ENCODE measurements at regions not wholly inside any gene's neighbourhood (a gene's known extent, or its start where the extent isn't known, plus 50 kb on each side); places are given as distances from the start of the nearest gene placed in this dataset.

DNA sequence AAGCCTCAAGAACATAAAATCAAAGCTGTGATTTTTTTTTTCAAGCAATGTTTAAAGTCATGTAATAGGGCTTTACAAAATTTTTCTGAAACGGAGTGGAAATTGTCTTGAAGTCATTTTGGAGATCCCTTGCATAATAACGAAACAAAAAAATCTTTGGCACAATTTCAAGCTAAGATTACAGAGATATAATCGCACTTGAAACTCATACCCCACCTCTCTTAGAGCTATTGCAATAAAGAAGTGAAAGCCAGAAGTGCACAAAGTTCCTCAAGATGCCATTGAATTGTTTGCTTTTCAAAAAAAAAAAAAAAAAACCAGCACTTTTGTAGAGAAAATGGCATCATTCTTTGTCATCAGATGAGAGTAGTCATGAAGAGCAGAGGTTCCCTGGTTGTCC is 152.3 kb downstream of the PAX3 start:
- DNase-seq (ENCODE audit: low spot score), result no peak

DNA sequence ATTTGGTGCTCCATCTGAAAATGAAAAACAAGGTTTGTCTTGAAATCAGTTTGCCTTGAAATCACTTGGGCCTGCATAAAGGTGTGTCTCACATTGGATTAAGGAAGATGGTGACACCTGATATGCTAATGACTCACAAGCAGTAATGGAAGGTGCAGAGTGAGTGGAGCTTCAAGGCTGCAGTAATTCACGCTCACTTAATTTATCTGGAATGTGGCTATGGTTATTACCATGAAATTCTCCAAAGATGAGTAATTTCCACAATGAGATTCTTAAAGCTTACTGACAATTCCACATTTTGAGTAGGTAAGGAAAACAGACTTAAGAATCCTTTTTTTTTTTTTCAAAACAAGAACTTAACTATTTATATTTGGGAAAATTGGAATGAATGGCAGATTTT is 156.8 kb downstream of the PAX3 start:
- DNase-seq (ENCODE audit: low spot score), result no peak

DNA sequence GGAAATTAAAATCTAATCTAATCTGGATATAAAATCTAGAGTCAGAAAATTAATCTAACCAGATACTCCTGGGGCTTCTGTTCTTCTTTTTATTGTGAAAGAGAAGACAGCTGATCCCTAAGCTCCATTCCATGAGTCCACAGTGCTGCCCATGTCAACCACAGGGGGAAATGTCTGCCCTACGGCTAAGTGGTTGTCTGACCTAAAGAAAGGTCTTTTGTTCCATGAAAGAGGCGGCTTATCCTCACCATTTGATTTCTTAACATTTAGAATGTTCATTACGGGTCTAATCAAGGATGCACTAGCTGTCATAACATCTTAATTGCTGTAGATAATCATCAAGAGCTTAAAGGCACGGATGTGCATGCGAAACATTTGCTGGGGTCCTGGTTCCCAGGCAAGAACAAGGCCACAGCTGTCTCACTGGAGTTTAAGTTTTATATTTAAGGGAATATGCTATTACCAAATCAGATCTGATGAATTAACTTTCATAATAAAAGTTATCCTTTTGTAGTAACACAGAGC is 162.6 kb downstream of the PAX3 start:
- DNase-seq (ENCODE audit: low spot score), result no peak

DNA sequence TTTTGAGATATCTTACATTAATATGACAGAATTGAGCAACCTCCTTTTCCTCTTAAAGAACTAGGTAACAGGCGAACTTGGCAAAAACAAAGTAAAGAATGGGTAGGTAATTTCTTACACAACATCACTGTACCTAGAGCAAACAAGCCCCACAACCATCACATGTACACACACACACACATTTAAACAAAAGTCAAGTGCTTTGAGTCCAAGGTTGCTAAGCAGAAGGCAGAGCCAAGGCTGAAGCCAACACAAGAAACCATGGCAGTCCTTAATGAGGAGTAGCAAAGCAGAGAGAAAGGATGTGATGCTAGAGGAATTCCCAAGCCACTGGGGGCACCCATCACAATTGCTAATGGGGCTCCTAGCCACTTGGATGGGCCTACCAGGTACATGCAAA is 164.1 kb downstream of the PAX3 start:
- DNase-seq (ENCODE audit: low spot score), result no peak

DNA sequence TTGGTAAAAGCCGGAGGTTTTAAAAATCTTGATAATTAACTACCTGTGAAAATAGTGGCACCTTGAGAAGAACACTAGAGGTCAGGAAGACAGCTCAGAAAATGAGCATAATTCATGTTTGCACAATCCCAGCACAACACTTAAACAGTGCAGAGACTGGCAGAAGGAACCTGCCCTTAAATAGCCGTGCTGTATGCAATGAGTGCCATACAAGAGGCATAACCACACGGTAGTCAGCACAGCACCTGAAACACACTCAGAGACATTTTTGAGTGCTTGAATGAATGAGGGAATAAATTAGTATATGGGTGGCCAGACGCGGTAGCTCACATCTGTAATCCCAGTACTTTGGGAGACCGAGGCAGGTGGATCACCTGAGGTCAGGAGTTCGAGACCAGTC is 164.9 kb downstream of the PAX3 start:
- no peak for DNase-seq (ENCODE audit: low spot score)

DNA sequence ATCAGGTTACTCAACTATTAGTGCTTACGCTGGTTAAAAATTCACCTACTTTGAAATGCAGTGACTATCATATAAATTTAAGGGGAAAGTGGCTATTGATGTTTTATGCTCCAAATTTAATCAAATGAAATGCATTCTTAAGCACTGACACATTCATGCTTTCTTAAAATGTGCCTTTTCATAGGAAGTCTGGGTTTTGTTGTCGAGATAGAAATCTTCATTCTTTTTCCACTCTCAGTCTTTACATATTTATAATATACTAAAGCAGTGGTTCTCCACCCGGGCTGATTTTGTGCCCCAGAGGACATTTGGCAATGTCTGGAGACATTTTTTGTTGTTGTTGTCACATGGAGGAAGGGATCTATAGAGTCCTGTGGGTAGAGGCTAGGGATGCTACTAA is 167.9 kb downstream of the PAX3 start:
- DNase-seq (ENCODE audit: low spot score), result no peak

DNA sequence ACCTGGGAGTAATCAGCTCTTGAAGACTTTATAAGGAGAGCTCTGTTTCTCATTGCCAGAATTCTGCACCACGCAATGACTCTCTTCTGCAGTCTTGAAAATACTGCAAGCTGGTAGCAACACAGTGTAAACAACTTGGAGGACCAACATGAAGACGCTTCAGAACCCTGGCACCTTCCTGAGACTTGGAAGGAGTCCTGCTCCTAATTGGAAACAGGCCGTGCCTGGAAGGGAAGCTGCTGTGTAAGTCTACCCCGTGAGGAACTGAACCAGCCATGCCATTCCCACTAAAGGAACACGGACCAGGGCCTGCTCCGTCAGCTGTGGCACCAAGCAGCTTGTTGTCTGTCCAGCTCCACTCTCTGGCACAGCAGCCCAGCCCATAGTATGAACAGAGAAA is 171.1 kb downstream of the PAX3 start:
- DNase-seq (ENCODE audit: low spot score), result no peak

DNA sequence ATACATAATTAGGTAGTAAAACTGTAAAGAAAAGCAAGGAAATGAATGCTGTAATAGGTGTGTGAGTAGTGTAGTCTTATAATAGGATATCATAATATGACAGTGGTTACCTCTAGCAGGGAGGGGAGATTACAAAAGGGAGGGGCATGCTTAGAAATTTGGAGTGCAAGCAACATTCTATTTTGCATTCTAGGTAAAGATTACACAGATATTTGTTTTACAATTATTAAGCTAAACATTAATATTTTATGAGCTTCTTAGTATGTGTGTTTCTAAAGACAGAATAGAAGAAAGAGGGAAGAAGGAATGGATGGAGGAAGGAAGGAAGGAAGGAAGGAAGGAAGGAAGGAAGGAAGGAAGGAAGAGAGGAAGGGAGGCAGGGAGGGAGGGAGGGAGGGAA is 177.9 kb downstream of the PAX3 start:
- DNase-seq (ENCODE audit: low spot score), result no peak

DNA sequence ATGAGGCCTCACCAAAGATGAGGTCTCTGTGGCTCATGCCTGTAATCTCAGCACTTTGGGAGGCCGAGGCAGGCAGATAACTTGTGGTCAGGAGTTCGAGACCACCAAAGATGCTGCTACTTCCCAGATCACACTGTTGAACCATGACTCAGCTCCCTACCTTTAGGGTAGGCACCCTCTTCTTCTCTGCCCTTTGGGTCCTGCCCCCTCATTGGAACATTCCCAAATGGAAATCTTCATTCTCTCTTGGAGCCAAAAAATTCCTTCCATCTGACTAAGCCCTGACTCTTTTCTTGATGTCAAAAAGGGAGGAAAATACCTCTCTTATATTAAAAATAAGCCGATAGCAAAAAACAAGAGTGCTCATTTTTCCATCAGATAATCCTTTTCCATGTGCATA is 183.5 kb downstream of the PAX3 start:
- no peak for DNase-seq (ENCODE audit: low spot score)

DNA sequence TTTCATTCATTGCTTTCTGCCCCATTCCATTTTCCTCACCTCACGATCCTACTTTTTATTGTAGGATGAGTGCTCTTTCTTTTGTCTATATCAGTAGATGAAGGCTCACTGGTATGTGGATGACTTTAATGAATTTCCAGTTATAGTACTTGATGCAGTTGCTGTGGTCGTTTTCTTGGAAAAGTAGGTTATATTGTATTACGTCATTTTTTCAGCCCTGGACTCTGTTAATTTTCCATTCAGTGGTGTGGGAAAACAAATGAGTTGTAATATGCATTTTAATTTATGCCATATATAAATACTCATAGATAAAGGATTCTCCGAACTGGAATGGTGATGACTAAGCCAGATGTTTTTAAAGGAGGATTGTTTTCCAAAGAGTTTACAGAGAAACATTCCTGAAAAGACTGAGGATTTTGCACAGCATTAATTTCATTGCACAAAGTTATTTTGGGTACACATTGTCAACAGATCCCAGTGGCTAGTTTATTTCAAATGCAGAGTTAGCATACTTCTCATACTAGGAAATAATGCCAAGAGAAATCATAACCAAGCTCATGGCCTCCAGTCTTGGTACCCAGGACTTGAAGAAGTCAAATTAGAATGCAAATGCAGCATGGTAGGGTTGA is 189.7 kb downstream of the PAX3 start:
- no peak for DNase-seq (ENCODE audit: low spot score)

DNA sequence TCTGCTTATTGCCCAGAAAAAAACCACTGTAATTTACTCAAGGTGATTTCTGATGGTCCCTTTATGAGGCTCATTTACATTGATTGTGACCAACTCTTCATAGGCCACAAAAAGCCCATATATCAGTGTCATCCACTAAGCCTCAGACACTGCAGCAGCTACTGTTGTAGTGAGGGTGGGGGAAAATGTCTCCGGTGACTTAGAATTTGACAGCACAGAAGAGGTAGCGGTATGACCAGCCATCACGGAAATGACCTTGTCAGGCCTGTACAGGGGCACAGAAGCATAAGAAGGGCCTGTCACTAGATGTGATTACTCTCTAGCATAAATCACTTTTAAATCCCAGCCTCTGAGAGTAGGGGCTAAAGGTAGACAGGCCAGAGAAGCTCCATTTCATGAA is 190.3 kb downstream of the PAX3 start:
- DNase-seq (ENCODE audit: low spot score), result no peak

DNA sequence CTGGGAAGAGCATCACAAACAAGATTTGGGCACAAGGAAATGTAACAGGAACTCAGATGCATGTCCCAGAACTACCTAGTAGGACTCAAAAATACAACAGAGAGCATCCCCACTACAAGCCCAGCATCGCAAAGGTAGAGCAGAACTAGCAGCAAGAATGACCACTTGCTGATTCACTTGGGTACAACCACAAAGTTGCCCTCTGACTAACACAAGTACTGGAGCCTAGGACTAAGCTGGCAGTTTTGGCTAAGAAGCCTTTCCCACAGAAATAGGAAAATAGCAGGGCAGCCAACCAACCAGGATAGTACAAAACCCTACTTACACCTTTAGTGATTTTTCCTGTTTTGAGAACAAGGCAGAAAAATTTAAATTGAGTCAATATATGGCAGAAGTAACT is 193.8 kb downstream of the PAX3 start:
- no peak for DNase-seq (ENCODE audit: low spot score)

DNA sequence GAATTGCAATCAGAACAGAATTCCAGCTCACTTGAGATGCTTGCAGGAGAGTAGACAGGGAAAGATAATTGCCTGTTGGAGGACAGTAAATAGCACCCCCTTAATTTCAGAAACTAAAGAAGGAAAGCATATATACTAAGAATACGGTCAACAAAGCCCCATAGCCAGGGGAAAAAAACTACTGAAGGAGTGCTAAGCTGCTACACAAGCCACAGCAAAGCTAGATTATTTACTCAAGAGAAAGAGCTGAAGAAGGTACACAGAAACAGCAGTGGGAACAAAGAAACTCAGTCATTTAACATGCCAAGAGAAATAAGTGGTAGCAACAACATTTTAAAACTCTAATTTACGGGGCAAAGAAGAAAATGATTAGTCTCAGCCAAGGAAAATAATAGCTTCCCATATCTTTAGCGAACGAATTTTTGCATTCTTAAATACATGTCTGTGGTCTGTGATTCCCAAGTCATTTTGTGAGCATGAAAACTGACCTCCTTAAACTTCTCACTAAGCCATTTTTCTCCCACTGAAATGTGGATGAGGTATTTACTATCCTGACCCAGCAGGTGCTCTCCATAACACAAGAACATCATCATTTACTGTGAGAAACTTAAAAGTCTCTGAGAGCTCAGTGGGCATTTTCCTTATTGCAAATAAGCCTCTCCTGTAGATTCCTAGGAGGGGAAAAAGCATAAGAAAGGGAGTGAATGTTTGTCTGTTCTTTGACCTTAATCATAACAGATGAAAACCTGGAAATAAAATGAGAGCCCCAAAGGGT is 196.0 kb downstream of the PAX3 start:
- DNase-seq (ENCODE audit: low spot score), result no peak

DNA sequence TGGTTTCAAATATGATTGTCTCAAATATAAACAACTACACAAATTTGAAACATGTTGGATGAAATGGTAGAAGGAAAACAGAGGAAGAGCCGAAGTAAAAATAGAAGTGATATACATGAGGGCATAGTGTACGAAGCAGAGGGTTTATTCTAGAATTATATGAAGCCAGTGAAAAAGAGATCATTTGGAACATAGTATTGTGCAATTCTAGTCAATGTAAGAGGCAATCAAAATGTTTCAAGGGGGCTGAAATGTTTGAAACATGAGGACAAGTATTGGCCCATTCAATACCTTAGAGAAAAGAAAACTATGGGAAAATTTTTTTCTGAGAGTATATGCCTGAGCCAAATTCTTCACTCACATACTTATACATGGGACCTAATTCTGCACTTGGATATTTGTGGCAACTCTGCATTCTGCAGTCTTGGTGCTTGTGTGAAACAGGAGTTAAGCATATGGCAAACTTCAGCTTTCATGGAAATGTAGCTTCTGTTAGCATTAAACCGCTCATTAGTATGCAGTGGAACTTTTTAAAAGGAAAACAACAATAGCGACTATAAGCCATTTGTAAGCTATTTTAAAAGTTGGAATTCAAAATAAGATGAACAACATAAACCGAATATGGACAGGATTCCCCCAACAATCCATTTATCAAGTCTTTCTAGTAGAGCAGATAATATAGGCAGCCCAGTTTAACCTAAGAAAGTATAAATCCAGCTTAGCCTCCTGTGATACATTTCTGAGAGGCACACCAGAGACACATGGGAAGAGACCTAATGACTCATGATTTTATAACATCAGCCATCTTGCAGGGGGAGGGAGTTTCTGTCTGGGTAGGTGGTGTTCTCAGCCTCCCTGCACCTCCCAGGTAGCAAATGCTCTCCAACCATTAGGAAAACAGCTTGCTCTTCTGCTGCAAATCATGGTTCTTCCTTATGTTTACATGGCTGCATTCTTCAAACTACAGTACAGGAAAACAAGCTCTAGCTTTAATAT is 197.8 kb downstream of the PAX3 start:
- DNase-seq (ENCODE audit: low spot score), result no peak

DNA sequence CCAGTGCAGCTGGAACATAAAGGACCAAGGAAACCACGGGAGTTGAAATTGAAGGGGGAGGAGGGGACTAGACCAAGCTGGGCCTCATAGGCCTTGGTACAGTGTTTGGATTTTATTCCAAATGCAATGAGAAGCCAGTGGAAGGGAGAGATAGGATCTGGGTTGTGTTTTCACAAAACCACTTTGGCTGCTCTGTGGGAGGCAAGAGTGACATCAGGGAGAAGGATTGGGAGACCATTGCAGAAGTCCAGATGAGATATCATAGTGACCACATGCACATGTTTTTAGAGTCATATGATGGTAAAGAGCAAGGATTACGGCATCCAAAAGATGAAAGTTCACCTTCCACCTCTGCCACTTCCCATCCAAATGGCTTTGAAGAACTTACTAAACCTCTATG is 210.2 kb downstream of the PAX3 start:
- no peak for DNase-seq (ENCODE audit: low spot score)

DNA sequence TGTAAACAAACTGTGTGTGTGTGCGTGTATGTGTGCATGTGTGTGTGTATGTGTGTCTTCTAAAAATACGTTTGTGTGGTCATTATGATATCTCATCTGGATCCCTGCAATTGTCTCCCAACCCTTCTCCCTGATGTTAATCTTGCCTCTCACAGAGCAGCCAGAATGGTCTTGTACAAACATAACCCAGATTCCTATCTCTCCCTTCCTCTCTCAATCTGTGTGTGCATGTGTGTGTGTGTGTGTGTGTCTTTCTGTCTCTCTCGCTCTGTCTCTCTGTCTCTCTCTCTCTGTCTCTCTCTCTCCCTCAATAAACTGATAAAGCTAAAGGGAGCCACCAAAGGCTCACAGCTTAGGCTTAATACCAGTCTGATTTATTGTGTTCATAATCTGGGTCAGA is 210.8 kb downstream of the PAX3 start:
- DNase-seq (ENCODE audit: low spot score), result no peak

DNA sequence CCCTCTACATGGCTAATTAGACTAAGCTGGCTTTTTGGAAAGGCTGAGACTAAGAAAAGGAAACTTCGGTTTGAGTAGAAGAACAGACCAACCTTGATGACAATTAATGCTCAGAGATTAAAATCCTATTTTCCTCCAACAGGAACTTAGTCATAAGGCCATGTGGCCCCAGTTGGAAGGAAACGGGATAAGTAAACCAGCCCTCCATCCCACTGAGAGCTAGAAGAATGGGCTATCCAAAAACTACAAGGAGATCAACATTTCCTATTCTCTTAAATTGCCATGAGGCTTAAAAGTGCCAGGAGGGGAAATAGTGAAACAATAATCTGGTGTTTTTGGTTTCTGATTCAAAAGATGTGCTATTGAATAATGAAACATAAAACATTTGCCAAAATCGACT is 216.6 kb downstream of the PAX3 start:
- no peak for DNase-seq (ENCODE audit: low spot score)

DNA sequence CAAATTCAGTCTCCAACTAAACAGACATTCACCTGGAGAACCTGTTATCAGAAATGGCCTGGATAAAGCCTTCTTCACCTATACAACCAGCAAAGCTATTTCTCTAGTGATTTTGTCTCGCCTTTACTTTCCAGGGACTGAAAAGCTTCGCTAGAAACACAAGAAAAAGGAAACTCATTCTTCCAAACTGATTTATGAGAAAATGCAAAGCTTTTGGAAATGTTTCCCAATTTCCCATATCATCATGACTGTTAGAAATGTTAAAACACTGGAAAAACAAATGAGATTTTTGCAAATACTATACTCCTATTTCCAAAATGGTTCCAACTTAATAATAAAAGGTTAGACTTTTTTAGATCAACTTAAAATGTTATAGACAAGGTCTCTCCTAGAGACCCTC is 218.7 kb downstream of the PAX3 start:
- DNase-seq (ENCODE audit: low spot score), result no peak

DNA sequence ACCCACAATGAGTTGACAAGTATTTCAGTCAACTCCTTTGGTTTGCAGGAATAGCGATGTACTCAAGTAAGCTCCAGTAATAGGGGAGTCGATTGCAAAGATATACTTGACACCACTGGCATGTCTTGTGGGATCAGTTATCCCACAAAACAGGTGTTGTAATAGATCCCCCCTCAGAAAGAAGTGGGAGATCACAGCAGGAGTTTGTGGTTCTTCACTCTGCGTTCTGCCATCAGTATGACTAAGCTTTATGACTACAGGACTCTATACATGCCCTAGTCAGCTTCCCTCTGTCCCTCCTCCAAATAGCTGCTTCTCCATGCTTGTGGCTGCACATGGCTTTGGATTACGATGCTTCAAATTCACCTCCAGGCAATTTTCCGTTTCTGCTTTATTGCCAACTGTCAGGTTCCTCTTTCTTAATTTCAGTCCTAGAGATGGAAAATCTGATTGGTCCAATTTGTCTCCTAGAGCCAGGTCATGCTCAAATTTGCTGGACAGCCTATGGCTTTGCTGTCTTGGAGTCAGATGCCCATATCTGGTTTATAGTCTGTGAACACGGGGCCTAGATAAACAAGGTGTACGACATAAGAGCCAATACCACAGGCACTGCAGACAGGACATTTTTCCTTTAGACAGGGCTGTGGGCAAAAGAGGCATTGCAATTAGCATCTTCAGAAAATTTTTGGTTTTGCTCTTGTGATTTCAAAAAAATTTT is 221.7 kb downstream of the PAX3 start:
- no peak for DNase-seq (ENCODE audit: low spot score)

DNA sequence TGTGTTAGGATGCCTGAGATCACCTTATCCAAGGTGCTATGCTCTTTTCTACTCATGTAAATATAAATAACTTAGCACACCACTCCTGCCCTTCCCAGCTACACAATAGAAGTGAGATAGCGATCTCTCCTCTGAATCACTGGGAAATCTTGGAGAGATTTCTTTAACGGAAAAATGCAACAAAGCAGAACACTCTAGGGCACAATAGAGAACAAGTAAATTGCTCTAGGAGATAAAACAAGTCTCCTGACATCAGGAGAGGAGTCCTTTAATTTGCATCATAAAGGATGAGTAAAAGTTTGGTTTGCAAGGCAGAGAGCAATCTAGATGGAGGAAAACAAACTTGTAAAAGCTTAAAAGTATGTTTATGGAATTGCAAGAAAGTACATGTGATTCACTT is 224.1 kb downstream of the PAX3 start:
- no peak for DNase-seq (ENCODE audit: low spot score)

DNA sequence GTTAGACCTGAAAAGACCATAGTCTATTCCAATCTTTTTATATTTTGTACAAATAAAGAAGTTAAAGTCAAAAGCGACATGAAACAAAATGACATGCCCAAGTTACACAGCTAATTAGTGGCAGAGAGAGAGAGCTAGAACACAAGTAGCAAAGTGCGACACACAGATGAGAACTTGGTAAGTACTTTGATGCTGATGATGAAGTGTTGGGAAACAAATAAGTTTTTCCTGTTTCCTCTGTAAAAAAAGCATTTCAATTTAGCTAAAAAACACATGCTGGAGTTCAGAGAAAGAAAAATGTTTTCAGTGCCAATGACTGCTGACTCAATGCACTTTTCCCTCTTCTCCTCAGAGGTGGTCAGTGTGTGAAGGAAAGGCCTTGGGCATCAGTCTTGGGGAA is 226.9 kb downstream of the PAX3 start:
- DNase-seq (ENCODE audit: low spot score), result no peak

DNA sequence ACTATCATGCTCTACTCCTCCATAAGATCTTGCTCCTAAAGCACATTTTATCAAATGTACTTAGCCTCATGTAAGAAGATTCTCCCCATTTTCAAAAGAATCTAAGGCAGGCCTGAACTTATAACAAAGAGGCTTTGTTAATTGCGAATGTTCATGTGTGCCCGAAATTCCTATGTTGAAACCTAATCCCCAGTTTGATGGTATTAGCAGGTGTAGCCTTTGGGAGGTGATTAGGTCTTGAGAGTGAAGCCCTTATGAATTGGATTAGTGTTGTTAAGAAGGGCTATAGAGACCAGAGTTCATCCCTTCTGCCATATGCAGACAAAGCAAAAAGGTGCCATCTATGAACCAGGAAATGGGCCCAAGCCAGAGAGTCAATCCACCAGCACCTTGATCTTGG is 234.5 kb downstream of the PAX3 start:
- DNase-seq (ENCODE audit: low spot score), result no peak
